RCC 7860 (cell line): ENCODE measurements at regions not wholly inside any gene's neighbourhood (a gene's known extent, or its start where the extent isn't known, plus 50 kb on each side); places are given as distances from the start of the nearest gene placed in this dataset.

Experiments
- DNase-seq: peaks from one replicate; pipeline ENCODE4 v3.0.0-alpha.2; 2015; ENCODE audit warnings: low spot score
- FAIRE-seq: peaks from 2 replicates; lab custom pipeline; 2012; peaks lifted over from hg19 to GRCh38; lab: Jason Lieb, UNC

DNA sequence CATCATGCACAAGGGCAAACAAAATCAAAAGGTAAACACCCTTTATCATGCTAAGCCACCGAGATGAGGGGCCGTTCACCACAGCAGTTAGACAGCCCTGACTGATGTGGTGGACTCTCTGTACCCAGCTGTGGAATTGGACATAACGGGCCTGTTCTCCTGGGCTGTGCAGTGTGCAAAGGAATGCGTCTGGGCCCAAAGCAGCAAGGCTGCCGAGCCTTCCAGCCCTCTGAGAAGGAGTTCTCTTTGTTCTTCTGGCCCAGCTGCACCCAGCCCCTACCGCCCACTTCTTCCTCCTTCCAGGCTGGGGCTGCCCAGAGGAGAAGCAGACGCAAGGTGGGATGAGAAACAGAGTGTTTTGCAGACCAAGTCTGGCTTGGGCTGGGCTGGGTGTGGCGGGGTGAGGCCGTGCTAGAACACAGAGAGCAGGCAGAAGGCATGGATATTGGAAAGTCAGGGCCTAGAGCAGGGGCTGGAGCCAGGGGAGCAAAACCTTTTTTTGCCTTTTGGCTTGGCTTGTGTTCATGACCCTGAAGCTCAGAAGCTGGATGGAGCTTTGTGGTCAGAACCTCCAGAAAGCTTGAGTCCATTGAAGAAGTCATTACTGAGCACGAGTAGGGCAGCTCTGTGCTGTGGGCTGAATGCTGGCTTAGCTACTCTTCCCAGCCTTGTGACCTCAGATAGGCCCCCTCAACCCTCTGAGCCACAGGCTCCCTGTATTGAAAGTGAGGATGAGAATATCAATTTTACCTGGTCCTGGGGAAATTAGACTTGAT, 49.8 kb upstream of the SH3PXD2B start:
- DNase-seq (no peak), FAIRE-seq (no peak)
